Keratinocyte (primary cell): ENCODE measurements at regions not wholly inside any gene's neighbourhood (a gene's known extent, or its start where the extent isn't known, plus 50 kb on each side); places are given as distances from the start of the nearest gene placed in this dataset.

Experiments used
- DNase-seq: peaks from one replicate; pipeline ENCODE4 v3.0.0-alpha.2; 2011; ENCODE audit warnings: low read depth, missing footprints, low spot score
- FAIRE-seq: peaks from 2 replicates; lab custom pipeline; 2011; peaks lifted over from hg19 to GRCh38; lab: Jason Lieb, UNC
- H2AFZ ChIP-seq: 2 replicates; pipeline ENCODE4 v1.6.0; 2012; ENCODE audit warnings: low read length, control low read depth, inconsistent platforms; ENCODE audit not compliant: control insufficient read depth
- H3K27ac ChIP-seq: 2 replicates; pipeline ENCODE4 v1.5.1; 2011; ENCODE audit warnings: low read length; ENCODE audit not compliant: control insufficient read depth, insufficient read depth
- H3K27me3 ChIP-seq: 3 replicates; pipeline ENCODE4 v1.6.0; 2011; ENCODE audit warnings: low read length; ENCODE audit not compliant: control insufficient read depth, insufficient read depth; ENCODE audit errors: extremely low read depth
- H3K36me3 ChIP-seq, 2 experiments: 2 replicates in 1 of 2; 3 replicates in 1 of 2; pipeline ENCODE4 v1.5.1; 2011; ENCODE audit warnings: low read length in 2 of 2, mild to moderate bottlenecking in 1 of 2; ENCODE audit not compliant: control insufficient read depth in 2 of 2, insufficient read depth in 2 of 2; ENCODE audit errors: extremely low read depth in 1 of 2
- H3K4me1 ChIP-seq: 3 replicates; pipeline ENCODE4 v1.5.1; 2011; ENCODE audit warnings: low read length; ENCODE audit not compliant: control insufficient read depth, insufficient read depth; ENCODE audit errors: extremely low read depth
- H3K4me2 ChIP-seq: 3 replicates; pipeline ENCODE4 v1.6.0; 2011; ENCODE audit warnings: low read depth, low read length; ENCODE audit not compliant: control insufficient read depth, insufficient read depth; ENCODE audit errors: extremely low read depth
- H3K4me3 ChIP-seq, 3 experiments: fragments of 200-600 bp in 1 of 3; sonication (generic) in 1 of 3; 2 replicates in 2 of 3; 3 replicates in 1 of 3; pipeline ENCODE4 v1.5.1; 2011 to 2016; ENCODE audit warnings: low read length in 3 of 3, mild to moderate bottlenecking in 3 of 3, control low read depth in 2 of 3, inconsistent platforms in 1 of 3, low read depth in 1 of 3, mixed read lengths in 1 of 3, mixed run types in 1 of 3, moderate library complexity in 1 of 3; ENCODE audit not compliant: control insufficient read depth in 2 of 3, insufficient read depth in 2 of 3; ENCODE audit errors: extremely low read depth in 1 of 3
- H3K79me2 ChIP-seq: 2 replicates; pipeline ENCODE4 v1.6.0; 2012; ENCODE audit warnings: low read length; ENCODE audit not compliant: control insufficient read depth, insufficient read depth
- H3K9ac ChIP-seq: 3 replicates; pipeline ENCODE4 v1.6.0; 2011; ENCODE audit warnings: low read length; ENCODE audit not compliant: control insufficient read depth, insufficient read depth; ENCODE audit errors: extremely low read depth
- H3K9me1 ChIP-seq: 3 replicates; pipeline ENCODE4 v1.6.0; 2011; ENCODE audit warnings: low read length; ENCODE audit not compliant: control insufficient read depth, insufficient read depth; ENCODE audit errors: extremely low read depth
- H3K9me3 ChIP-seq: 2 replicates; pipeline ENCODE4 v1.5.1; 2012; ENCODE audit warnings: low read depth, low read length; ENCODE audit not compliant: control insufficient read depth
- H4K20me1 ChIP-seq: 3 replicates; pipeline ENCODE4 v1.6.0; 2011; ENCODE audit warnings: low read length; ENCODE audit not compliant: control insufficient read depth, insufficient read depth; ENCODE audit errors: extremely low read depth
- CTCF ChIP-seq, 3 experiments: IDR thresholded peaks in 1 of 3; conservative IDR thresholded peaks in 1 of 3; optimal IDR thresholded peaks in 1 of 3; 2 replicates in 2 of 3; 3 replicates in 1 of 3; pipeline versions ENCODE3 to v1.5.1; 2011; ENCODE audit warnings: low read length in 3 of 3, mild to moderate bottlenecking in 3 of 3, moderate library complexity in 2 of 3, control low read depth in 1 of 3, inconsistent platforms in 1 of 3; ENCODE audit not compliant: insufficient read depth in 2 of 3; ENCODE audit errors: extremely low read depth in 1 of 3
- EZH2 ChIP-seq: IDR thresholded peaks from one replicate; pipeline ENCODE4 v1.6.1; 2012; ENCODE audit warnings: inconsistent platforms, mild to moderate bottlenecking, low read length, moderate library complexity
- dilution Hi-C: fragments of 300-500 bp; cut with MboI; formaldehyde crosslinking; loops from one replicate; pipeline ENCODE4 v1.7.0; 2020; ENCODE audit warnings: low sequenced_read_pairs; ENCODE audit not compliant: extremely low pct_ligation_motif_present

GRCh38 chr14:100406505-100407131 is 83.5 kb downstream of the SLC25A47 start:
- TF ChIP-seq CTCF (optimal IDR thresholded peaks at IDR 0.05 in 1 of 3, IDR thresholded peaks at IDR 0.05 in 1 of 3, conservative IDR thresholded peaks at IDR 0.05 in 1 of 3; ENCODE audit: extremely low read depth in 1 of 3, insufficient read depth in 2 of 3, low read length in 3 of 3) (no peak), EZH2 (no peak)
- Histone ChIP-seq H3K4me2 (no peak overlapping the region), H3K27me3 (no peaks in the 10 kb centered on the region), H2AFZ (no peak overlapping the region), H3K4me1 (peaks cover 10% of the 10 kb centered on the region), H3K9me1 (peaks cover 2% of the 10 kb centered on the region), H3K36me3 (no peaks in the 10 kb centered on the region), H3K79me2 (no peaks in the 10 kb centered on the region), H3K9ac (no peak overlapping the region), H3K9me3 (no peaks in the 10 kb centered on the region), H3K27ac (no peak overlapping the region), H3K4me3 (no peak overlapping the region), H4K20me1 (no peaks in the 10 kb centered on the region)
- dilution Hi-C loops, result no loop called here
- DNase-seq (no peak), FAIRE-seq (no peak)

- Histone ChIP-seq H3K4me1 (peaks cover 10% of the 10 kb centered on the region), H3K9me3 (no peaks in the 10 kb centered on the region), H3K79me2 (no peaks in the 10 kb centered on the region), H3K4me2 (no peak overlapping the region), H3K4me3 (no peak overlapping the region), H3K27ac (no peak overlapping the region), H3K27me3 (no peaks in the 10 kb centered on the region), H4K20me1 (no peaks in the 10 kb centered on the region), H3K9me1 (peaks cover 2% of the 10 kb centered on the region), H3K36me3 (no peaks in the 10 kb centered on the region), H2AFZ (no peak overlapping the region), H3K9ac (no peak overlapping the region)
- no peak for DNase-seq
- FAIRE-seq, result no peak
- dilution Hi-C loops, result no loop called here
- TF ChIP-seq EZH2 (no peak), CTCF (optimal IDR thresholded peaks at IDR 0.05 in 1 of 3, IDR thresholded peaks at IDR 0.05 in 1 of 3, conservative IDR thresholded peaks at IDR 0.05 in 1 of 3; ENCODE audit: extremely low read depth in 1 of 3, insufficient read depth in 2 of 3, low read length in 3 of 3) (no peak)
These were observed 84.4 kb downstream of the SLC25A47 start for GRCh38 chr14:100407376-100408102.
